ENCODE measurements at regions not wholly inside any gene's neighbourhood (a gene's known extent, or its start where the extent isn't known, plus 50 kb on each side); places are given as distances from the start of the nearest gene placed in this dataset.
A peak's percentile ranks its signal among the peaks of the same experiment; 100 is the strongest.

- DNase-seq: no peak
- no peaks in the 10 kb centered on the region for H3K36me3 ChIP-seq (replicated peaks; ENCODE audit: control insufficient read depth, insufficient read depth, low read length)
- H3K4me3 ChIP-seq (ENCODE audit: insufficient read depth, low read depth, low read length): no peak overlapping the region
- H3K27me3 ChIP-seq (ENCODE audit: control insufficient read depth, insufficient read depth, low read length): no peaks in the 10 kb centered on the region; the same call in 1 of the 2 replicates
Measured at GRCh38 chr10:31605426-31605825, 286.4 kb downstream of the ZEB1 start.

GRCh38 chr10:31604646-31605170 lies 285.7 kb downstream of the ZEB1 start:
- Histone ChIP-seq H3K4me3 (ENCODE audit: insufficient read depth, low read depth, low read length) (no peak overlapping the region), H3K36me3 (replicated peaks; ENCODE audit: control insufficient read depth, insufficient read depth, low read length) (no peaks in the 10 kb centered on the region), H3K27me3 (ENCODE audit: control insufficient read depth, insufficient read depth, low read length) (no peaks in the 10 kb centered on the region; the same call in 1 of the 2 replicates)
- DNase-seq: no peak

- no peak overlapping the region; the same call in 1 of the 2 replicates for H3K4me3 ChIP-seq (ENCODE audit: insufficient read depth, low read depth, low read length)
Measured at GRCh38 chr10:31604096-31604495, 285.1 kb downstream of the ZEB1 start.

GRCh38 chr10:31603235-31604087 lies 284.4 kb downstream of the ZEB1 start:
- peak overlapping the region; percentile 74 for H3K4me3 ChIP-seq (ENCODE audit: insufficient read depth, low read depth, low read length)
- no peaks in the 10 kb centered on the region; the same call in 1 of the 2 replicates for H3K27me3 ChIP-seq (ENCODE audit: control insufficient read depth, insufficient read depth, low read length)
- H3K36me3 ChIP-seq (replicated peaks; ENCODE audit: control insufficient read depth, insufficient read depth, low read length): no peaks in the 10 kb centered on the region
- peak; percentile 99 for DNase-seq

More at GRCh38 chr10:31604096-31604495, 285.1 kb downstream of the ZEB1 start:
- DNase-seq: peak; percentile 17
- no peaks in the 10 kb centered on the region; the same call in 1 of the 2 replicates for H3K27me3 ChIP-seq (ENCODE audit: control insufficient read depth, insufficient read depth, low read length)
- no peaks in the 10 kb centered on the region for H3K36me3 ChIP-seq (replicated peaks; ENCODE audit: control insufficient read depth, insufficient read depth, low read length)

GRCh38 chr10:31602541-31603234 lies 283.7 kb downstream of the ZEB1 start:
- H3K27me3 ChIP-seq (ENCODE audit: control insufficient read depth, insufficient read depth, low read length): no peaks in the 10 kb centered on the region; the same call in 1 of the 2 replicates
- H3K4me3 ChIP-seq (ENCODE audit: insufficient read depth, low read depth, low read length): peak overlapping the region; percentile 74
- H3K36me3 ChIP-seq (replicated peaks; ENCODE audit: control insufficient read depth, insufficient read depth, low read length): no peaks in the 10 kb centered on the region
- peak; percentile 74 for DNase-seq

GRCh38 chr10:31601136-31601535 lies 282.1 kb downstream of the ZEB1 start:
- no peak for DNase-seq

GRCh38 chr10:31599626-31600504 lies 280.8 kb downstream of the ZEB1 start:
- DNase-seq: no peak
- Histone ChIP-seq H3K27me3 (ENCODE audit: control insufficient read depth, insufficient read depth, low read length) (no peaks in the 10 kb centered on the region; the same call in 1 of the 2 replicates), H3K36me3 (replicated peaks; ENCODE audit: control insufficient read depth, insufficient read depth, low read length) (no peaks in the 10 kb centered on the region), H3K4me3 (ENCODE audit: insufficient read depth, low read depth, low read length) (no peak overlapping the region)

More at GRCh38 chr10:31601136-31601535, 282.1 kb downstream of the ZEB1 start:
- Histone ChIP-seq H3K4me3 (ENCODE audit: insufficient read depth, low read depth, low read length) (no peak overlapping the region), H3K36me3 (replicated peaks; ENCODE audit: control insufficient read depth, insufficient read depth, low read length) (no peaks in the 10 kb centered on the region), H3K27me3 (ENCODE audit: control insufficient read depth, insufficient read depth, low read length) (no peaks in the 10 kb centered on the region; the same call in 1 of the 2 replicates)

- H3K36me3 ChIP-seq (replicated peaks; ENCODE audit: control insufficient read depth, insufficient read depth, low read length): no peaks in the 10 kb centered on the region
- DNase-seq: no peak
- no peak overlapping the region for H3K4me3 ChIP-seq (ENCODE audit: insufficient read depth, low read depth, low read length)
- H3K27me3 ChIP-seq (ENCODE audit: control insufficient read depth, insufficient read depth, low read length): no peaks in the 10 kb centered on the region
Measured at GRCh38 chr10:31596765-31597164, 277.7 kb downstream of the ZEB1 start.

GRCh38 chr10:31595992-31596391 lies 277.0 kb downstream of the ZEB1 start:
- H3K4me3 ChIP-seq (ENCODE audit: insufficient read depth, low read depth, low read length): no peak overlapping the region
- H3K27me3 ChIP-seq (ENCODE audit: control insufficient read depth, insufficient read depth, low read length): no peaks in the 10 kb centered on the region
- DNase-seq: no peak
- no peaks in the 10 kb centered on the region for H3K36me3 ChIP-seq (replicated peaks; ENCODE audit: control insufficient read depth, insufficient read depth, low read length)

- Histone ChIP-seq H3K36me3 (replicated peaks; ENCODE audit: control insufficient read depth, insufficient read depth, low read length) (no peaks in the 10 kb centered on the region), H3K4me3 (ENCODE audit: insufficient read depth, low read depth, low read length) (no peak overlapping the region), H3K27me3 (ENCODE audit: control insufficient read depth, insufficient read depth, low read length) (no peaks in the 10 kb centered on the region)
- peak; percentile 26 for DNase-seq
Measured at GRCh38 chr10:31594347-31594873, 275.4 kb downstream of the ZEB1 start.

- DNase-seq: no peak
- Histone ChIP-seq H3K36me3 (replicated peaks; ENCODE audit: control insufficient read depth, insufficient read depth, low read length) (no peaks in the 10 kb centered on the region), H3K27me3 (ENCODE audit: control insufficient read depth, insufficient read depth, low read length) (no peaks in the 10 kb centered on the region), H3K4me3 (ENCODE audit: insufficient read depth, low read depth, low read length) (no peak overlapping the region)
Measured at GRCh38 chr10:31593124-31593523, 274.1 kb downstream of the ZEB1 start.

- DNase-seq: no peak
- Histone ChIP-seq H3K36me3 (replicated peaks; ENCODE audit: control insufficient read depth, insufficient read depth, low read length) (no peaks in the 10 kb centered on the region), H3K4me3 (ENCODE audit: insufficient read depth, low read depth, low read length) (no peak overlapping the region), H3K27me3 (ENCODE audit: control insufficient read depth, insufficient read depth, low read length) (no peaks in the 10 kb centered on the region)
Measured at GRCh38 chr10:31591569-31591968, 272.6 kb downstream of the ZEB1 start.

GRCh38 chr10:31590023-31590800 lies 271.2 kb downstream of the ZEB1 start:
- Histone ChIP-seq H3K27me3 (ENCODE audit: control insufficient read depth, insufficient read depth, low read length) (no peaks in the 10 kb centered on the region), H3K36me3 (replicated peaks; ENCODE audit: control insufficient read depth, insufficient read depth, low read length) (no peaks in the 10 kb centered on the region), H3K4me3 (ENCODE audit: insufficient read depth, low read depth, low read length) (no peak overlapping the region)
- DNase-seq: no peak
